A673 (cell line): ENCODE measurements at regions not wholly inside any gene's neighbourhood (a gene's known extent, or its start where the extent isn't known, plus 50 kb on each side); places are given as distances from the start of the nearest gene placed in this dataset.

Experiments
- BruUV-seq: library from RNA; stranded (reverse); fragments of 400-500 nt; replicated peaks from 2 replicates; lab custom pipeline; 2021; lab: Mats Ljungman, UMichigan
- CTCF ChIA-PET: fragments of 300-600 bp; sonication (Branson Sonifier 250); formaldehyde crosslinking; loops from one replicate; lab custom pipeline; 2022; ENCODE audit warnings: antibody characterized with exemption; lab: Charles Lee
- POLR2A ChIA-PET: fragments of 300-600 bp; sonication (Branson Sonifier 250); formaldehyde crosslinking; loops from one replicate; lab custom pipeline; 2022; ENCODE audit warnings: antibody characterized with exemption; ENCODE audit not compliant: low non-redundant PET; lab: Charles Lee
- DNase-seq: peaks from one replicate; pipeline ENCODE4 v3.0.0-alpha.2; 2015; ENCODE audit warnings: low spot score
- H3K27ac ChIP-seq: fragments of 200-600 bp; sonication (generic); 2 replicates; pipeline ENCODE4 v1.5.1; 2016; ENCODE audit warnings: mixed run types, low read depth, mild to moderate bottlenecking, mixed read lengths, antibody characterized with exemption, low read length; ENCODE audit not compliant: poor library complexity, severe bottlenecking
- H3K27me3 ChIP-seq: fragments of 200-600 bp; sonication (generic); replicated peaks from 2 replicates; pipeline ENCODE4 v1.6.1; 2017; ENCODE audit warnings: mixed run types, low read depth, mild to moderate bottlenecking, mixed read lengths, antibody characterized with exemption, low read length; ENCODE audit not compliant: insufficient read depth, poor library complexity
- H3K36me3 ChIP-seq: fragments of 200-600 bp; sonication (generic); 2 replicates; pipeline ENCODE4 v1.6.1; 2016; ENCODE audit warnings: mixed run types, mild to moderate bottlenecking, mixed read lengths, antibody characterized with exemption, low read length; ENCODE audit not compliant: insufficient read depth, poor library complexity, severe bottlenecking
- H3K4me1 ChIP-seq: fragments of 200-600 bp; sonication (generic); 2 replicates; pipeline ENCODE4 v1.6.1; 2017; ENCODE audit warnings: mixed run types, mild to moderate bottlenecking, mixed read lengths, antibody characterized with exemption, low read length; ENCODE audit not compliant: insufficient read depth, poor library complexity, severe bottlenecking
- H3K4me3 ChIP-seq: fragments of 200-600 bp; sonication (generic); 2 replicates; pipeline ENCODE4 v1.5.1; 2016; ENCODE audit warnings: low read depth, mixed run types, mild to moderate bottlenecking, mixed read lengths, low read length; ENCODE audit not compliant: poor library complexity, severe bottlenecking
- H3K9me3 ChIP-seq: fragments of 200-600 bp; sonication (generic); 2 replicates; pipeline ENCODE4 v1.6.1; 2016; ENCODE audit warnings: mixed run types, low read depth, mild to moderate bottlenecking, mixed read lengths, antibody characterized with exemption, low read length; ENCODE audit not compliant: poor library complexity, severe bottlenecking
- EZH2 ChIP-seq: fragments of 200-600 bp; sonication (generic); IDR thresholded peaks from 2 replicates; pipeline ENCODE4 v1.6.1; 2017; ENCODE audit warnings: borderline replicate concordance, low read depth, mild to moderate bottlenecking, mixed read lengths, antibody characterized with exemption, low read length; ENCODE audit not compliant: poor library complexity, severe bottlenecking
- intact Hi-C: fragments of 100-400 bp; cut with micrococcal nuclease; formaldehyde crosslinking; loops from one replicate; pipeline ENCODE4 v1.10.0; 2022; ENCODE audit not compliant: unreplicated experiment
- TF ChIP-seq, protein P1 (sequence below): fragments of 300-800, 200-600 bp; sonication (generic); conservative IDR thresholded peaks from 2 replicates; pipeline ENCODE4 v1.5.1; 2017; ENCODE audit warnings: low read depth, mild to moderate bottlenecking, antibody characterized with exemption, low read length, moderate library complexity, mixed read lengths

DNA sequence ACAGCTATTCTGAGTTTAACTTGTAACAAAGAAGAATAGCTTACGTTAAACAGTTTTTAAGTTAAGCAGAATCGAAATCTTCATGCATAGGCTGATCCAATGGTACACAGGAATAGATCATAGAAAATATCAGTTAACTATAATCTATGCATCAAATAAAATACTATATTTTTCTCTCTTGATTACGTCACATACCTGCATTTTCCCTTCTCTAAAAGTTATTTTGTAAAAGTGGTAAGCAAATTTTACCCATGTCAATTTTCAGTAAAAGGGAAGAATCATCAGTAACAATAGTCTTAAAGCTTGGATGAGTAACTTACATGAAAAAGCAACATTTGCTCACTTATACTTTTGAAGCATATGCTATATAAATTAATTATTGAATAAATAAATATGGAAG is 692.4 kb downstream of the FAT4 start:
- H3K9me3 ChIP-seq = no peaks in the 10 kb centered on the region
- TF ChIP-seq EZH2 = no peak
- TF ChIP-seq, protein P1, sequence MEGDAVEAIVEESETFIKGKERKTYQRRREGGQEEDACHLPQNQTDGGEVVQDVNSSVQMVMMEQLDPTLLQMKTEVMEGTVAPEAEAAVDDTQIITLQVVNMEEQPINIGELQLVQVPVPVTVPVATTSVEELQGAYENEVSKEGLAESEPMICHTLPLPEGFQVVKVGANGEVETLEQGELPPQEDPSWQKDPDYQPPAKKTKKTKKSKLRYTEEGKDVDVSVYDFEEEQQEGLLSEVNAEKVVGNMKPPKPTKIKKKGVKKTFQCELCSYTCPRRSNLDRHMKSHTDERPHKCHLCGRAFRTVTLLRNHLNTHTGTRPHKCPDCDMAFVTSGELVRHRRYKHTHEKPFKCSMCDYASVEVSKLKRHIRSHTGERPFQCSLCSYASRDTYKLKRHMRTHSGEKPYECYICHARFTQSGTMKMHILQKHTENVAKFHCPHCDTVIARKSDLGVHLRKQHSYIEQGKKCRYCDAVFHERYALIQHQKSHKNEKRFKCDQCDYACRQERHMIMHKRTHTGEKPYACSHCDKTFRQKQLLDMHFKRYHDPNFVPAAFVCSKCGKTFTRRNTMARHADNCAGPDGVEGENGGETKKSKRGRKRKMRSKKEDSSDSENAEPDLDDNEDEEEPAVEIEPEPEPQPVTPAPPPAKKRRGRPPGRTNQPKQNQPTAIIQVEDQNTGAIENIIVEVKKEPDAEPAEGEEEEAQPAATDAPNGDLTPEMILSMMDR = no peak
- no peak for DNase-seq
- H3K4me3 ChIP-seq = no peak overlapping the region
- H3K4me1 ChIP-seq = no peaks in the 10 kb centered on the region
- intact Hi-C loops = no loop called here
- no peak overlapping the region for H3K27ac ChIP-seq
- BruUV-seq = no TSS peak
- H3K27me3 ChIP-seq = no peaks in the 10 kb centered on the region
- H3K36me3 ChIP-seq = no peaks in the 10 kb centered on the region
- ChIA-PET POLR2A (no interaction called here), CTCF (no interaction called here)

DNA sequence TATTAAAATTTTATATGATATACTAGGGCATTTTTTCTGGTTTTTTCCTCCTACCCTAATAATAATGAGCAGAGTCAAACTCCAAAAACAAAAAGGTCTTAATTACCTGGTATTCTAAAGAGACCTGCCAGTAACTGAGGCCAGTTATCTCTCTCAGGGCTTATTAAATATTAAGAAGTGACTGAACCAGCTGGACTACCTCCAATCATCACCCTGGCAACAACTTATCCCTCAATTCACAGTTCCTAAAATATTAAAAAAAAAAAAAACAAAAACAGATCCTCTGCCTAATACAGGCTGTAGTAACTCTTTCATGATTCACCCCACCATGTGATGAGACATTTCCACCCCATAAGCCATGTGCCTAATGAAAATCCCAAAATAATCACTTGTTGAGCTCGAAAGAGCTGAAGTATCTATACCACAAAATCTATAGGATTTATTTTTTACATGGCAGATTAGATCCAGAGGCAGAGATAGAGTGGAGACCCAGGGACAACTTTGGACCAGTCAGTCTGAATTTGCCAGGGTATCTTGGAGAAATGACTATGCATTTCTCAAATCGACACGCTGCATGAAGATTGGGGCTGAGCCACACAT is 698.0 kb downstream of the FAT4 start:
- CTCF ChIA-PET = no interaction called here
- Histone ChIP-seq H3K27ac (no peak overlapping the region), H3K27me3 (no peaks in the 10 kb centered on the region), H3K4me3 (no peak overlapping the region), H3K9me3 (no peaks in the 10 kb centered on the region), H3K4me1 (no peaks in the 10 kb centered on the region), H3K36me3 (no peaks in the 10 kb centered on the region)
- no peak for DNase-seq
- intact Hi-C loops = no loop called here
- no TSS peak for BruUV-seq
- TF ChIP-seq, protein P1 = no peak
- TF ChIP-seq EZH2 = no peak
- POLR2A ChIA-PET = interaction anchor here (0.5 kb wide), 1 partner anchor 14 kb away, joined by 3 read pairs; no protein-coding TSS in a partner anchor

DNA sequence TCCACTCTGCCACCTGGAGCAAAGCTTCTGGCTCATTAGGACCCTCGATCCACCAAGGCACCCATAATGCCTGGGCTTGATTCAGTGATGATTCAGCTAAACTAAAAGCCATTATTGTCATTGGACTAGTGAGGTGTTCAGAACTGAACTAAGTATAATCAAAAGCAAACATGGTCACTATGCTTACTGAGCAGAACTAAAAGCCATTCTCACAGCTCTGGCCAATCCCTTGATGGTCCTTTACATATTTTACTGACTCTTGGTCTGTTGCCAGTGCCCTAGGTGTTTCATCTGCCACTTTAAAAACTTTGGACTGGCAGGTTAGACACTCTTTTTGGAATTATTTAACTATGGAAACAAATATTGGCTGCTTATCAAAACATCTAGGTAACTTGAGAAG is 703.5 kb downstream of the FAT4 start:
- TF ChIP-seq EZH2 = no peak
- TF ChIP-seq, protein P1 = no peak
- H3K9me3 ChIP-seq = no peaks in the 10 kb centered on the region
- no TSS peak for BruUV-seq
- H3K36me3 ChIP-seq = no peaks in the 10 kb centered on the region
- no peak overlapping the region for H3K4me3 ChIP-seq
- intact Hi-C loops = no loop called here
- CTCF ChIA-PET = no interaction called here
- H3K27me3 ChIP-seq = no peaks in the 10 kb centered on the region
- POLR2A ChIA-PET = no interaction called here
- DNase-seq = no peak
- H3K4me1 ChIP-seq = no peaks in the 10 kb centered on the region
- no peak overlapping the region for H3K27ac ChIP-seq
